ENCODE measurements at regions not wholly inside any gene's neighbourhood (a gene's known extent, or its start where the extent isn't known, plus 50 kb on each side); places are given as distances from the start of the nearest gene placed in this dataset.

DNA sequence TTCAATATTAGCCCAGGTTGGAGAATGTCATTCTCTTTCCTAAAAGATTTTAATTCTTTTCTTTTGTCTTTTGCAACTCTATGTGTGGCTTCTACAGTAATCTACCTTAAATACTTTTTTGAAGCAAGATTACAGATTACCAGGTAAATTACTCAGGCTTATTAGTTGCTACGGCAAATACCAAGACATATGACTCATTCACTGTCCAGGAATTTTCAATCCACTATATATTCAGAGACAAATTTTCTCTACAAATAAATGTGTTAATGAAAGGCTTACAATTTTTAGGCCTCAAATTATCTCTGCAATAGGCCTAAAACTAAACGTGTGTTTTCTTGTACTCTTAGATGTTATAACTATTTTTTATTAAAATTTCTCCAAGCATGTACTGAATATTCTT, 631.3 kb downstream of the DIAPH3 start:
- no peak for TF ChIP-seq EZH2 (IDR thresholded peaks at IDR 0.05; ENCODE audit: insufficient read depth, low read length)
- TF ChIP-seq, protein P1, sequence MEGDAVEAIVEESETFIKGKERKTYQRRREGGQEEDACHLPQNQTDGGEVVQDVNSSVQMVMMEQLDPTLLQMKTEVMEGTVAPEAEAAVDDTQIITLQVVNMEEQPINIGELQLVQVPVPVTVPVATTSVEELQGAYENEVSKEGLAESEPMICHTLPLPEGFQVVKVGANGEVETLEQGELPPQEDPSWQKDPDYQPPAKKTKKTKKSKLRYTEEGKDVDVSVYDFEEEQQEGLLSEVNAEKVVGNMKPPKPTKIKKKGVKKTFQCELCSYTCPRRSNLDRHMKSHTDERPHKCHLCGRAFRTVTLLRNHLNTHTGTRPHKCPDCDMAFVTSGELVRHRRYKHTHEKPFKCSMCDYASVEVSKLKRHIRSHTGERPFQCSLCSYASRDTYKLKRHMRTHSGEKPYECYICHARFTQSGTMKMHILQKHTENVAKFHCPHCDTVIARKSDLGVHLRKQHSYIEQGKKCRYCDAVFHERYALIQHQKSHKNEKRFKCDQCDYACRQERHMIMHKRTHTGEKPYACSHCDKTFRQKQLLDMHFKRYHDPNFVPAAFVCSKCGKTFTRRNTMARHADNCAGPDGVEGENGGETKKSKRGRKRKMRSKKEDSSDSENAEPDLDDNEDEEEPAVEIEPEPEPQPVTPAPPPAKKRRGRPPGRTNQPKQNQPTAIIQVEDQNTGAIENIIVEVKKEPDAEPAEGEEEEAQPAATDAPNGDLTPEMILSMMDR (IDR thresholded peaks at IDR 0.05; ENCODE audit: insufficient read depth, low read depth, low read length), result no peak
